CD4-positive, alpha-beta T cell (primary cell): ENCODE measurements at regions not wholly inside any gene's neighbourhood (a gene's known extent, or its start where the extent isn't known, plus 50 kb on each side); places are given as distances from the start of the nearest gene placed in this dataset.

ENCODE experiments used
- ATAC-seq: fragments of 200-7000 bp; cut with Tn5 transposase; one replicate; pipeline ENCODE4 v1.10.0; 2022; ENCODE audit warnings: mild to moderate bottlenecking; ENCODE audit not compliant: poor library complexity
- CTCF ChIA-PET: fragments of 350-600 bp; sonication (Branson Sonifier 250); formaldehyde crosslinking; loops from one replicate; lab custom pipeline; 2021; ENCODE audit warnings: antibody characterized with exemption, inconsistent platforms; lab: Charles Lee
- POLR2A ChIA-PET: fragments of 350-600 bp; sonication (Branson Sonifier 250); formaldehyde crosslinking; loops from one replicate; lab custom pipeline; 2021; ENCODE audit warnings: antibody characterized with exemption, inconsistent platforms; lab: Charles Lee
- DNase-seq, 14 experiments: peaks; one replicate each; pipeline ENCODE4 v3.0.0-alpha.2; 2013 to 2020; ENCODE audit warnings: mixed read lengths in 2 of 14
- H3K27ac ChIP-seq, 2 donors: one replicate each; pipeline versions ENCODE4 v1.5.1 to v1.7.0; 2013; ENCODE audit warnings: low read length in 2 of 2, low read depth in 1 of 2, mild to moderate bottlenecking in 1 of 2
- H3K27me3 ChIP-seq, 2 experiments: 1 replicate in 1 of 2; 2 replicates in 1 of 2; pipeline versions ENCODE4 v1.6.1 to v1.7.0; 2013; ENCODE audit warnings: low read length in 2 of 2, control low read depth in 1 of 2, mild to moderate bottlenecking in 1 of 2, moderate library complexity in 1 of 2; ENCODE audit not compliant: insufficient read depth in 2 of 2, control insufficient read depth in 1 of 2
- H3K36me3 ChIP-seq: one replicate; pipeline ENCODE4 v1.6.1; 2013; ENCODE audit warnings: low read length, control low read depth; ENCODE audit not compliant: insufficient read depth
- H3K4me1 ChIP-seq: one replicate; pipeline ENCODE4 v1.6.1; 2013; ENCODE audit warnings: low read length, control low read depth; ENCODE audit not compliant: insufficient read depth
- H3K4me3 ChIP-seq: one replicate; pipeline ENCODE4 v1.5.1; 2013; ENCODE audit warnings: mild to moderate bottlenecking, low read length, moderate library complexity
- H3K9me3 ChIP-seq, 2 experiments: 1 replicate in 1 of 2; 2 replicates in 1 of 2; pipeline versions ENCODE4 v1.6.1 to v1.7.0; 2013; ENCODE audit warnings: low read length in 2 of 2, mild to moderate bottlenecking in 2 of 2, control low read depth in 1 of 2, moderate library complexity in 1 of 2; ENCODE audit not compliant: control insufficient read depth in 1 of 2, insufficient read depth in 1 of 2
- H3K27ac Mint-ChIP-seq: one replicate; pipeline ENCODE4 v1.8.0; 2020; ENCODE audit warnings: mixed read lengths
- H3K27me3 Mint-ChIP-seq: one replicate; pipeline ENCODE4 v1.8.0; 2021; ENCODE audit warnings: mixed read lengths
- H3K36me3 Mint-ChIP-seq: one replicate; pipeline ENCODE4 v1.8.0; 2021; ENCODE audit warnings: low read depth, mixed read lengths
- H3K4me1 Mint-ChIP-seq: one replicate; pipeline ENCODE4 v1.8.0; 2021; ENCODE audit warnings: low read depth, mixed read lengths
- H3K4me3 Mint-ChIP-seq: one replicate; pipeline ENCODE4 v1.8.0; 2020; ENCODE audit warnings: mild to moderate bottlenecking, mixed read lengths
- H3K9me3 Mint-ChIP-seq: one replicate; pipeline ENCODE4 v1.8.0; 2020; ENCODE audit warnings: mixed read lengths
- intact Hi-C, 2 experiments: fragments of 100-400 bp; cut with DNase I in 1 of 2; cut with micrococcal nuclease in 1 of 2; formaldehyde crosslinking; loops; one replicate each; pipeline versions ENCODE4 v1.15.1 to v1.9.0; 2023 to 2025; cut with DNase I, micrococcal nuclease
- TF ChIP-seq, protein P1 (sequence below): fragments of 200-600 bp; IDR thresholded peaks from one replicate; pipeline ENCODE4 v1.8.0; 2022; ENCODE audit warnings: antibody characterized with exemption, mild to moderate bottlenecking

DNA sequence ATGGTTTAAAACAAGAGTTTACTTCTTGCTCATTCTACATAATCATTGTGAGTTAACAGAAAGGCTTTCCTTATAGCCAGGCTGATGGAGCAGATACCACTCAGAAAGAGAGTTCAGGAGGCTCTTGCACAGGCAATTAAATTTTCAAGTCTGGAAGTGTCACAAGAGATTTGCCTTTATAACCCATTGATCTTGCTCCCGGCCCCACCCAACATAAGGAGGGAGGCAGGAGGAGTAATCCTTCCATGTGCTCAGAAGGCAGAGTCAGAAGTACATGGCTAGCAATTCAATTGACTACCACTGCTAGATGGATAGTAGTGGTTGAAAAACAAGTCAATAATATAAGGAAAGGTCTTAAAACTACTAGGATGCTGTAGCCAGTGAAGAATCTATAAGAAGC lies 346.3 kb upstream of the CDH11 start:
- intact Hi-C loops = no loop called here
- ChIA-PET CTCF (no interaction called here), POLR2A (no interaction called here)
- Histone ChIP-seq H3K9me3 (peaks cover 0 to 15% of the 10 kb centered on the region in 2 experiments), H3K4me3 (no peak overlapping the region), H3K36me3 (no peaks in the 10 kb centered on the region), H3K27ac (no peak overlapping the region), H3K27me3 (no peaks in the 10 kb centered on the region), H3K4me1 (no peaks in the 10 kb centered on the region)
- no peak overlapping the region for H3K27ac Mint-ChIP-seq
- H3K4me1 Mint-ChIP-seq = no peaks in the 10 kb centered on the region
- H3K4me3 Mint-ChIP-seq = no peak overlapping the region
- H3K27me3 Mint-ChIP-seq = no peaks in the 10 kb centered on the region
- no peaks in the 10 kb centered on the region for H3K36me3 Mint-ChIP-seq
- no peak for DNase-seq
- no peak for ATAC-seq
- TF ChIP-seq, protein P1, sequence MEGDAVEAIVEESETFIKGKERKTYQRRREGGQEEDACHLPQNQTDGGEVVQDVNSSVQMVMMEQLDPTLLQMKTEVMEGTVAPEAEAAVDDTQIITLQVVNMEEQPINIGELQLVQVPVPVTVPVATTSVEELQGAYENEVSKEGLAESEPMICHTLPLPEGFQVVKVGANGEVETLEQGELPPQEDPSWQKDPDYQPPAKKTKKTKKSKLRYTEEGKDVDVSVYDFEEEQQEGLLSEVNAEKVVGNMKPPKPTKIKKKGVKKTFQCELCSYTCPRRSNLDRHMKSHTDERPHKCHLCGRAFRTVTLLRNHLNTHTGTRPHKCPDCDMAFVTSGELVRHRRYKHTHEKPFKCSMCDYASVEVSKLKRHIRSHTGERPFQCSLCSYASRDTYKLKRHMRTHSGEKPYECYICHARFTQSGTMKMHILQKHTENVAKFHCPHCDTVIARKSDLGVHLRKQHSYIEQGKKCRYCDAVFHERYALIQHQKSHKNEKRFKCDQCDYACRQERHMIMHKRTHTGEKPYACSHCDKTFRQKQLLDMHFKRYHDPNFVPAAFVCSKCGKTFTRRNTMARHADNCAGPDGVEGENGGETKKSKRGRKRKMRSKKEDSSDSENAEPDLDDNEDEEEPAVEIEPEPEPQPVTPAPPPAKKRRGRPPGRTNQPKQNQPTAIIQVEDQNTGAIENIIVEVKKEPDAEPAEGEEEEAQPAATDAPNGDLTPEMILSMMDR = no peak
- H3K9me3 Mint-ChIP-seq = no peaks in the 10 kb centered on the region

DNA sequence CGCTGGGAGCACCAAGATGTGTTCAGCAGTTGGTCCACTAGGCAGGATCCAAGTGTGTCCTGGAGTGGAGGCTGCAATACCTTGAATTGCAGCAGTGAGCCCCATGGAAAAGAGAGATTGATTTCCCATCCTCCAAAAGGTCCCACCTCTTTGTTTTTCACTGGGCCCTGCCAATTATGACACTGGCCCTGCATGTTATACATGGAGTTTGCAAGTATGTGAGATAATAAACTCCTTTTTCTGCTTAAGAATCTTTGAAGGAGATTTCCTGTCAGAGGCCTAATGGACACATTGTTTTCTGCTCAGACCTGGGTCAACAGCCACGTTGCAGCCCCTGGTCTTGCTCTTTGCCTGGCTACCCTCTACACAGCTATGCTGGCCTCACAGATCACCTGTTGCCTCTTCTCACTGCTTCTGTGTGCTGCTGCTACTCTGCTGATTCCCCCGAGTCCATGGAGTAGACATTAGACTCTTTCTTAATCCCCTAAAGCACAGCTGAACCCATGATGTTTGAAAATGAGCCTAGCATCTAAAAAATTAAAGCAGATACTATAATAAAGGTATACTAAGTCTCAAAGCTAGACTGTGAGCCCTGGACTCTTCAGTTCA lies 341.9 kb upstream of the CDH11 start:
- intact Hi-C loops = no loop called here
- no peaks in the 10 kb centered on the region for H3K4me1 Mint-ChIP-seq
- Histone ChIP-seq H3K4me3 (no peak overlapping the region), H3K36me3 (no peaks in the 10 kb centered on the region), H3K27ac (no peak overlapping the region), H3K9me3 (peaks cover 0 to 4% of the 10 kb centered on the region in 2 experiments), H3K27me3 (no peaks in the 10 kb centered on the region), H3K4me1 (no peaks in the 10 kb centered on the region)
- DNase-seq (no peak), ATAC-seq (no peak)
- H3K27me3 Mint-ChIP-seq = no peaks in the 10 kb centered on the region
- TF ChIP-seq, protein P1 = no peak
- H3K9me3 Mint-ChIP-seq = peaks cover 6% of the 10 kb centered on the region
- no peaks in the 10 kb centered on the region for H3K36me3 Mint-ChIP-seq
- CTCF ChIA-PET = no interaction called here
- POLR2A ChIA-PET = no interaction called here
- no peak overlapping the region for H3K4me3 Mint-ChIP-seq
- H3K27ac Mint-ChIP-seq = no peak overlapping the region

DNA sequence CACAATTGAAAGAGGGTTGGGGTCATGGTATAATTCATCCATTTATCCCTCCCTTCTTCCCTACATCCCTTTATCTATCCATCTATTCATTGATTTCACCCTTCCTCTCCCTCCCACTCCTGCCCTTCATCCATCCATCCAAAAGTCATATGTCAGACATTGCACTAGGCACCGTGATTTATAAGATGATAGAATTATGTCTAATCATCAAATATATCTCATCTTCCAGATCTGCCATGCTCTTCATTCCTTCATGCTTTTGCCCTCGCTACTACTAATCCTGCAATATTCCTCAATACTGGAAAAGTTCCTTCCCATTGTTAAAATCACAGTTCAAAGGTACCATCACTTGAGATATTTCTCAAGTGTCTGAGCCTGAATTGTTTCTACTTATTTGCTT lies 335.2 kb upstream of the CDH11 start:
- H3K4me3 ChIP-seq = no peak overlapping the region
- POLR2A ChIA-PET = no interaction called here
- intact Hi-C loops = no loop called here
- H3K27me3 Mint-ChIP-seq = no peaks in the 10 kb centered on the region
- H3K27me3 ChIP-seq = no peaks in the 10 kb centered on the region
- H3K27ac Mint-ChIP-seq = no peak overlapping the region
- DNase-seq (no peak), ATAC-seq (no peak)
- no peaks in the 10 kb centered on the region for H3K4me1 ChIP-seq
- H3K4me3 Mint-ChIP-seq = no peak overlapping the region
- H3K9me3 ChIP-seq = no peaks in the 10 kb centered on the region
- H3K9me3 Mint-ChIP-seq = peaks cover 12% of the 10 kb centered on the region
- no peak overlapping the region for H3K27ac ChIP-seq
- no peaks in the 10 kb centered on the region for H3K4me1 Mint-ChIP-seq
- H3K36me3 Mint-ChIP-seq = no peaks in the 10 kb centered on the region
- H3K36me3 ChIP-seq = no peaks in the 10 kb centered on the region
- TF ChIP-seq, protein P1 = no peak
- CTCF ChIA-PET = no interaction called here
